Heart right ventricle (tissue), 16 donors: ENCODE measurements at regions not wholly inside any gene's neighbourhood (a gene's known extent, or its start where the extent isn't known, plus 50 kb on each side); places are given as distances from the start of the nearest gene placed in this dataset.

ENCODE experiments used
- ATAC-seq, 8 donors: fragments of 200-7000 bp; cut with Tn5 transposase; one replicate each; pipeline ENCODE4 v1.9.1; 2020; ENCODE audit warnings: mild to moderate bottlenecking in 8 of 8, moderate library complexity in 8 of 8, moderate number of reproducible peaks in 1 of 8
- DNase-seq, 2 donors: peaks; one replicate each; pipeline ENCODE4 v3.0.0-alpha.2; 2020
- H3K27ac ChIP-seq, 10 donors: fragments of 200-600 bp; sonication (generic) in 2 of 10; one replicate each; pipeline versions ENCODE4 v1.5.0 to v1.8.0; 2020 to 2022; ENCODE audit warnings: mild to moderate bottlenecking in 3 of 10
- H3K27me3 ChIP-seq, 7 donors: fragments of 200-600 bp; one replicate each; pipeline ENCODE4 v1.8.0; 2021 to 2022; ENCODE audit warnings: mild to moderate bottlenecking in 2 of 7
- H3K36me3 ChIP-seq, 9 donors: fragments of 200-600 bp; sonication (generic) in 1 of 9; one replicate each; pipeline versions ENCODE4 v1.5.0 to v1.8.0; 2020 to 2022; ENCODE audit warnings: mild to moderate bottlenecking in 2 of 9
- H3K4me1 ChIP-seq, 9 donors: fragments of 200-600 bp; sonication (generic) in 1 of 9; one replicate each; pipeline versions ENCODE4 v1.5.0 to v1.8.0; 2020 to 2022; ENCODE audit warnings: mild to moderate bottlenecking in 4 of 9
- H3K4me3 ChIP-seq, 10 donors: fragments of 200-600 bp; sonication (generic) in 2 of 10; one replicate each; pipeline versions ENCODE4 v1.5.0 to v1.8.0; 2020 to 2022; ENCODE audit warnings: mild to moderate bottlenecking in 7 of 10, moderate library complexity in 2 of 10
- H3K9me3 ChIP-seq, 11 donors: fragments of 200-600 bp in 10 of 11; sonication (generic) in 2 of 11; one replicate each; pipeline versions ENCODE4 v1.5.0 to v1.8.0; 2013 to 2022; ENCODE audit warnings: mild to moderate bottlenecking in 2 of 11, control low read depth in 1 of 11, moderate library complexity in 1 of 11
- CTCF ChIP-seq, 9 donors: fragments of 200-600 bp; sonication (generic) in 2 of 9; IDR thresholded peaks; one replicate each; pipeline versions ENCODE4 v1.5.0 to v1.8.0; 2021 to 2022; ENCODE audit warnings: antibody characterized with exemption in 9 of 9, mild to moderate bottlenecking in 5 of 9, moderate library complexity in 1 of 9
- WGBS, 2 donors: extraction: QIAGEN DNeasy Blood & Tissue Kit; methylation state at CpG; one replicate each; pipeline ENCODE4 v1.1.7; 2013; ENCODE audit warnings: inconsistent platforms in 1 of 2; 5-methylcytosine and 5-hydroxymethylcytosine counted together
- intact Hi-C, 10 donors: fragments of 100-400 bp; cut with DNase I; formaldehyde crosslinking; loops; one replicate each; pipeline versions ENCODE4 v1.11.1 to v1.14.2; 2022
- donor health status: Arrhythmogenic right ventricular cardiomyopathy.
- donor health status: ischemic (EF 13 %, LVEDD 7.1; RV severe dilation, severe dysfunction).
- donor health status: healthy with polysubstance abuse.
- donor health status: DM: no; HTN: yes; CAD: no.
- donor health status: DM: no; HTN: no; CAD: no.
- donor health status: ischemic (EF 25% LVEDD 6.9; RV normal size, moderate dysfunction).
- donor health status: ischemic (EF 25% LVEDD 5.7; RV mildly dilated, moderate dysfunction).
- donor health status: healthy.
- donor health status: DM: yes; HTN: yes; CAD: no.
- donor health status: Ischemic cardiomyopathy.
- donor health status: ischemic (EF 35%, LVEDD 5.7; RV mildly dilated, moderate dysfunction).
- donor health status: nonischemic (EF 11% LVEDD 7.7; RV severe dilation, severe dysfunction).
- donor health status: DM: yes; HTN: yes; CAD: no.
- donor health status: PGD.
- donor health status: ischemic (EF 29% LVEDD 5.4; RV normal size, mild dysfunction).
- donor health status: nonischemic (EF 23%, LVEDD 6.1; RV moderate dilation, normal function).

DNA sequence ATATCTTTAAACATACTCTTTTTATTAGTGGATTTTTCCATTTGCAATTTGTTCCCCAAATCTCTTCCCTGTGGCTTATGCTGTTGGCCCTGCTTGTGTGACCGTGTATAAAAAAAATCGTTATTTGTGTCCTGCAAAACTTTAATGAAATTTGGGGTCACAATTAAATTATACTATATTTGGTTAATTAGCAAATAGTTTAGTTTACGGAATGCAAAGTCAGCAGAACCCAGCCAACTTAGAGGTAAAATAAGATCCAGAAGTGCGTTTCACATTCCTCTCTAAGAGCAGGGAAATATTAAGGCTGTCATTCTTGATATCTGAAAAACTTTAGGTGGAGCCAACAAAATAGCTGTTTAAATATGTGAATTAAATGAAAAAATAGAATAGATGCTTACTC, 2023.5 kb upstream of the WWC1 start:
- intact Hi-C loops, result no loop called here
- WGBS, 2 donors, result 87 to 88% methylated on average over 4 of the region's 4 CpGs
- DNase-seq, result no peak

GRCh38 chr5:166270712-166271111, 2020.7 kb upstream of the WWC1 start:
- DNase-seq (no peak), ATAC-seq (no peak)
- WGBS, 2 donors, result 91% methylated on average over 2 of the region's 2 CpGs
- intact Hi-C loops, result no loop called here
- no peaks in the 10 kb centered on the region for H3K4me1 ChIP-seq
- no peaks in the 10 kb centered on the region for H3K27me3 ChIP-seq
- TF ChIP-seq CTCF (IDR thresholded peaks at IDR 0.05), result no peak
- no peaks in the 10 kb centered on the region for H3K9me3 ChIP-seq
- no peak overlapping the region for H3K27ac ChIP-seq
- H3K36me3 ChIP-seq, result no peaks in the 10 kb centered on the region
- no peak overlapping the region for H3K4me3 ChIP-seq

More for the DNA sequence above, 2023.5 kb upstream of the WWC1 start:
- Histone ChIP-seq H3K36me3 (no peaks in the 10 kb centered on the region), H3K9me3 (no peaks in the 10 kb centered on the region), H3K4me3 (no peak overlapping the region), H3K27me3 (no peaks in the 10 kb centered on the region), H3K4me1 (no peaks in the 10 kb centered on the region), H3K27ac (no peak overlapping the region)
- no peak for ATAC-seq
- no peak for TF ChIP-seq CTCF (IDR thresholded peaks at IDR 0.05)

GRCh38 chr5:166276006-166276405, 2015.4 kb upstream of the WWC1 start:
- intact Hi-C loops, result no loop called here
- no peaks in the 10 kb centered on the region for H3K27me3 ChIP-seq
- H3K36me3 ChIP-seq, result no peaks in the 10 kb centered on the region
- ATAC-seq (no peak), DNase-seq (no peak)
- peaks cover 0 to 2% (median 0%) of the 10 kb centered on the region in 11 donors for H3K9me3 ChIP-seq
- no peaks in the 10 kb centered on the region for H3K4me1 ChIP-seq
- H3K27ac ChIP-seq, result no peak overlapping the region
- TF ChIP-seq CTCF (IDR thresholded peaks at IDR 0.05), result no peak
- no peak overlapping the region for H3K4me3 ChIP-seq

- no peak for ATAC-seq
- 53 to 60% methylated on average over 3 of the region's 3 CpGs for WGBS, 2 donors
Measured at GRCh38 chr5:166279828-166280227, 2011.6 kb upstream of the WWC1 start.

More at GRCh38 chr5:166279828-166280227, 2011.6 kb upstream of the WWC1 start:
- Histone ChIP-seq H3K27ac (no peak overlapping the region), H3K4me1 (no peaks in the 10 kb centered on the region), H3K27me3 (no peaks in the 10 kb centered on the region), H3K9me3 (peaks cover 0 to 6% (median 0%) of the 10 kb centered on the region in 11 donors), H3K4me3 (no peak overlapping the region), H3K36me3 (no peaks in the 10 kb centered on the region)
- intact Hi-C loops, result no loop called here
- TF ChIP-seq CTCF (IDR thresholded peaks at IDR 0.05), result no peak
- DNase-seq, result no peak
